Panc1 (cell line): ENCODE measurements at regions not wholly inside any gene's neighbourhood (a gene's known extent, or its start where the extent isn't known, plus 50 kb on each side); places are given as distances from the start of the nearest gene placed in this dataset.

Source experiments
- POLR2AphosphoS5 ChIP-seq: IDR thresholded peaks from 2 replicates; pipeline ENCODE4 v1.6.1; 2012; ENCODE audit warnings: mild to moderate bottlenecking, low read depth, low read length, moderate library complexity
- TCF7L2 ChIP-seq: IDR thresholded peaks from 2 replicates; pipeline ENCODE4 v1.6.1; 2011; ENCODE audit warnings: mild to moderate bottlenecking, low read depth, low read length, inconsistent platforms
- TF ChIP-seq, protein P1 (sequence below): fragments of 450-650 bp; IDR thresholded peaks from 2 replicates; pipeline ENCODE4 v1.5.1; 2017; ENCODE audit warnings: mild to moderate bottlenecking
- TF ChIP-seq, protein P2 (sequence below), 2 experiments: IDR thresholded peaks; 2 replicates each; pipeline ENCODE4 v1.6.1; 2011 to 2012; ENCODE audit warnings: low read depth in 2 of 2, control low read depth in 1 of 2, low read length in 1 of 2, mild to moderate bottlenecking in 1 of 2, moderate library complexity in 1 of 2; ENCODE audit not compliant: insufficient read depth in 1 of 2

DNA sequence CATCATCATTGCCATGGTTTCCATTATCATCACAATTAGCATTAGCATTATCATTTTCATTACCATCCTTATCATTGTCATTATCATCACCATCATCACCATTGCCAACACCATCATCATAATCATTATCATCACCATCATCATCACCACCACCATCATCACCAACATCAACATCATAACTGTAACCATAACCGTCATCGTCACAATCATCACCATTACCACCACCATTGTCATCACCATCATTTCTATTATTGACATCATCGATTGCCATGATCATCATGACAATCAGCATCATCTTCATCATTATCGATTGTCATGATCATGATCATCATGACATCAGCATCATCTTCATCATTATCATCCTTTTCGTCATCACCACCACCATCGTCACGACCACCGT, 88.9 kb upstream of the MSX1 start:
- TF ChIP-seq POLR2AphosphoS5 (no peak), TCF7L2 (no peak)
- TF ChIP-seq, protein P1, sequence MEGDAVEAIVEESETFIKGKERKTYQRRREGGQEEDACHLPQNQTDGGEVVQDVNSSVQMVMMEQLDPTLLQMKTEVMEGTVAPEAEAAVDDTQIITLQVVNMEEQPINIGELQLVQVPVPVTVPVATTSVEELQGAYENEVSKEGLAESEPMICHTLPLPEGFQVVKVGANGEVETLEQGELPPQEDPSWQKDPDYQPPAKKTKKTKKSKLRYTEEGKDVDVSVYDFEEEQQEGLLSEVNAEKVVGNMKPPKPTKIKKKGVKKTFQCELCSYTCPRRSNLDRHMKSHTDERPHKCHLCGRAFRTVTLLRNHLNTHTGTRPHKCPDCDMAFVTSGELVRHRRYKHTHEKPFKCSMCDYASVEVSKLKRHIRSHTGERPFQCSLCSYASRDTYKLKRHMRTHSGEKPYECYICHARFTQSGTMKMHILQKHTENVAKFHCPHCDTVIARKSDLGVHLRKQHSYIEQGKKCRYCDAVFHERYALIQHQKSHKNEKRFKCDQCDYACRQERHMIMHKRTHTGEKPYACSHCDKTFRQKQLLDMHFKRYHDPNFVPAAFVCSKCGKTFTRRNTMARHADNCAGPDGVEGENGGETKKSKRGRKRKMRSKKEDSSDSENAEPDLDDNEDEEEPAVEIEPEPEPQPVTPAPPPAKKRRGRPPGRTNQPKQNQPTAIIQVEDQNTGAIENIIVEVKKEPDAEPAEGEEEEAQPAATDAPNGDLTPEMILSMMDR, result no peak
- TF ChIP-seq, protein P2, sequence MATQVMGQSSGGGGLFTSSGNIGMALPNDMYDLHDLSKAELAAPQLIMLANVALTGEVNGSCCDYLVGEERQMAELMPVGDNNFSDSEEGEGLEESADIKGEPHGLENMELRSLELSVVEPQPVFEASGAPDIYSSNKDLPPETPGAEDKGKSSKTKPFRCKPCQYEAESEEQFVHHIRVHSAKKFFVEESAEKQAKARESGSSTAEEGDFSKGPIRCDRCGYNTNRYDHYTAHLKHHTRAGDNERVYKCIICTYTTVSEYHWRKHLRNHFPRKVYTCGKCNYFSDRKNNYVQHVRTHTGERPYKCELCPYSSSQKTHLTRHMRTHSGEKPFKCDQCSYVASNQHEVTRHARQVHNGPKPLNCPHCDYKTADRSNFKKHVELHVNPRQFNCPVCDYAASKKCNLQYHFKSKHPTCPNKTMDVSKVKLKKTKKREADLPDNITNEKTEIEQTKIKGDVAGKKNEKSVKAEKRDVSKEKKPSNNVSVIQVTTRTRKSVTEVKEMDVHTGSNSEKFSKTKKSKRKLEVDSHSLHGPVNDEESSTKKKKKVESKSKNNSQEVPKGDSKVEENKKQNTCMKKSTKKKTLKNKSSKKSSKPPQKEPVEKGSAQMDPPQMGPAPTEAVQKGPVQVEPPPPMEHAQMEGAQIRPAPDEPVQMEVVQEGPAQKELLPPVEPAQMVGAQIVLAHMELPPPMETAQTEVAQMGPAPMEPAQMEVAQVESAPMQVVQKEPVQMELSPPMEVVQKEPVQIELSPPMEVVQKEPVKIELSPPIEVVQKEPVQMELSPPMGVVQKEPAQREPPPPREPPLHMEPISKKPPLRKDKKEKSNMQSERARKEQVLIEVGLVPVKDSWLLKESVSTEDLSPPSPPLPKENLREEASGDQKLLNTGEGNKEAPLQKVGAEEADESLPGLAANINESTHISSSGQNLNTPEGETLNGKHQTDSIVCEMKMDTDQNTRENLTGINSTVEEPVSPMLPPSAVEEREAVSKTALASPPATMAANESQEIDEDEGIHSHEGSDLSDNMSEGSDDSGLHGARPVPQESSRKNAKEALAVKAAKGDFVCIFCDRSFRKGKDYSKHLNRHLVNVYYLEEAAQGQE (IDR thresholded peaks at IDR 0.05; ENCODE audit: insufficient read depth in 1 of 2, low read depth in 2 of 2, low read length in 1 of 2), result no peak
